ENCODE measurements at regions not wholly inside any gene's neighbourhood (a gene's known extent, or its start where the extent isn't known, plus 50 kb on each side); places are given as distances from the start of the nearest gene placed in this dataset.

DNA sequence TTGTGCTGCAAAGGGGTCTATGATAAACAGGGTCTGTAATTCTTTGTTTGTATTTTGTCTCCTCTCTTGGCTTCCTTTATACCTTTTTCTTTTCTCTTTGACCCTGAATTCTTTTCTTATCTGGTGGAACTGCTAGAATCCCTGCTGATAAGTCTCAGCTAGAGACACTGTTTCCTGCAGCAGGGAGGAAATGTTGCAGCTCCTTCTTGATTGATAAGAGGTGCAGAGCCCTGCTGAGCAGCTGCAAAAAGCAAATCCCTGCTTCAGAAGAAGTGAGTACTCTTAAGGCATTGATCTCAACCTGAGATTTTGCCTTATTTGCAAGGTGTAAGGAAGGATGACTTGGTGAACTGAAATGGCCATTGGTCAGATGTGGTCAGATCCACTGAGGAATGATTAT is 167.8 kb downstream of the NUP35 start:
- H3K4me1 ChIP-seq (ENCODE audit: insufficient read depth, poor library complexity, severe bottlenecking), result peaks cover 8% of the 10 kb centered on the region
- TF ChIP-seq, protein P1, sequence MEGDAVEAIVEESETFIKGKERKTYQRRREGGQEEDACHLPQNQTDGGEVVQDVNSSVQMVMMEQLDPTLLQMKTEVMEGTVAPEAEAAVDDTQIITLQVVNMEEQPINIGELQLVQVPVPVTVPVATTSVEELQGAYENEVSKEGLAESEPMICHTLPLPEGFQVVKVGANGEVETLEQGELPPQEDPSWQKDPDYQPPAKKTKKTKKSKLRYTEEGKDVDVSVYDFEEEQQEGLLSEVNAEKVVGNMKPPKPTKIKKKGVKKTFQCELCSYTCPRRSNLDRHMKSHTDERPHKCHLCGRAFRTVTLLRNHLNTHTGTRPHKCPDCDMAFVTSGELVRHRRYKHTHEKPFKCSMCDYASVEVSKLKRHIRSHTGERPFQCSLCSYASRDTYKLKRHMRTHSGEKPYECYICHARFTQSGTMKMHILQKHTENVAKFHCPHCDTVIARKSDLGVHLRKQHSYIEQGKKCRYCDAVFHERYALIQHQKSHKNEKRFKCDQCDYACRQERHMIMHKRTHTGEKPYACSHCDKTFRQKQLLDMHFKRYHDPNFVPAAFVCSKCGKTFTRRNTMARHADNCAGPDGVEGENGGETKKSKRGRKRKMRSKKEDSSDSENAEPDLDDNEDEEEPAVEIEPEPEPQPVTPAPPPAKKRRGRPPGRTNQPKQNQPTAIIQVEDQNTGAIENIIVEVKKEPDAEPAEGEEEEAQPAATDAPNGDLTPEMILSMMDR (IDR thresholded peaks at IDR 0.05; ENCODE audit: poor library complexity, severe bottlenecking), result no peak

DNA sequence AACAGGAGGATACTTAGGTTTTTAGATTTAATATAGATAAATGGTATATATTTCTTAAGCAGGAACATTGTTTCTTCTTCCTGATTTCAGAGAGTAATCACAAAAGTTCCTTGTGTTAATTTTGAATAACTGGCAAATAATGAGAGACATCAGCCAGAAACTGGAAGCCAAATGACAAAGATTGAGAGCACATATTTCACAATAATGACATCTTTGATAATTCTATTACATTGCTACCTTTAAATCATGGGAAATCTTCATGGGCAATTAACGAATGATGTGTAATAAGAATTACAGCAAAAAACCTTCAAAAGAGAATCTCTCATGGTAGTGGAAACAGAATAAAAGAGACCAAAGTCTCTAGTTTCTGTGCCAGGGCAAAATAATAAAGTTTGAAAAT is 215.1 kb downstream of the NUP35 start:
- no peak overlapping the region for H3K27ac ChIP-seq (ENCODE audit: poor library complexity, severe bottlenecking)
- ATAC-seq (ENCODE audit: low read depth), result no peak
- peaks cover 2% of the 10 kb centered on the region for H3K9me3 ChIP-seq (ENCODE audit: severe bottlenecking)
- TF ChIP-seq, protein P1 (IDR thresholded peaks at IDR 0.05; ENCODE audit: poor library complexity, severe bottlenecking), result no peak
- no peak for DNase-seq (ENCODE audit: low spot score)
- H3K36me3 ChIP-seq (ENCODE audit: low read depth), result no peaks in the 10 kb centered on the region
- H3K4me1 ChIP-seq (ENCODE audit: insufficient read depth, poor library complexity, severe bottlenecking), result no peaks in the 10 kb centered on the region
- H3K27me3 ChIP-seq (ENCODE audit: insufficient read depth, poor library complexity, severe bottlenecking), result no peaks in the 10 kb centered on the region
- H3K4me3 ChIP-seq (ENCODE audit: severe bottlenecking), result no peak overlapping the region

More for the DNA sequence above, 167.8 kb downstream of the NUP35 start:
- DNase-seq (ENCODE audit: low spot score) (no peak), ATAC-seq (ENCODE audit: low read depth) (no peak)
- H3K27ac ChIP-seq (ENCODE audit: poor library complexity, severe bottlenecking), result no peak overlapping the region
- no peaks in the 10 kb centered on the region for H3K27me3 ChIP-seq (ENCODE audit: insufficient read depth, poor library complexity, severe bottlenecking)
- no peaks in the 10 kb centered on the region for H3K36me3 ChIP-seq (ENCODE audit: low read depth)
- H3K4me3 ChIP-seq (ENCODE audit: severe bottlenecking), result no peak overlapping the region
- H3K9me3 ChIP-seq (ENCODE audit: severe bottlenecking), result no peaks in the 10 kb centered on the region

DNA sequence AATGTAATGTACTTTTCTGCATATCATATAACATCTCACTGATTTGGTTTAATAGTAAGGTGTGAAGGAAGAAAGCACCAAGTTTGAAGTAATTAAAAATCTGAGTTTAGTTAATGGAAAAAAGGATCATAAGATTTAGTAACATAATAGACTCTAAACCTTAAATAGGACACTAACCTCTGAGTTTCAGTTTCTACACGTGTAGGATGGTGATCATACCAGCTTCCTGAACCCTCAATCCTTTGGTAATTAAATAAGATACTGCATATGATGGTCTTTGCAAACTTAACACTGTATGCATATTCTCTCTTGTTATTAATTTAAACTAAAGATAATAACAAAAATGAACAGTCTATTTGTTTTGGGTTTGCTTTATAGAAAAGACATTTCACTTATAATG is 216.8 kb downstream of the NUP35 start:
- Histone ChIP-seq H3K4me1 (ENCODE audit: insufficient read depth, poor library complexity, severe bottlenecking) (no peaks in the 10 kb centered on the region), H3K27me3 (ENCODE audit: insufficient read depth, poor library complexity, severe bottlenecking) (no peaks in the 10 kb centered on the region), H3K9me3 (ENCODE audit: severe bottlenecking) (peaks cover 2% of the 10 kb centered on the region), H3K27ac (ENCODE audit: poor library complexity, severe bottlenecking) (no peak overlapping the region), H3K4me3 (ENCODE audit: severe bottlenecking) (no peak overlapping the region), H3K36me3 (ENCODE audit: low read depth) (no peaks in the 10 kb centered on the region)
- ATAC-seq (ENCODE audit: low read depth) (no peak), DNase-seq (ENCODE audit: low spot score) (no peak)
- TF ChIP-seq, protein P1 (IDR thresholded peaks at IDR 0.05; ENCODE audit: poor library complexity, severe bottlenecking), result no peak

DNA sequence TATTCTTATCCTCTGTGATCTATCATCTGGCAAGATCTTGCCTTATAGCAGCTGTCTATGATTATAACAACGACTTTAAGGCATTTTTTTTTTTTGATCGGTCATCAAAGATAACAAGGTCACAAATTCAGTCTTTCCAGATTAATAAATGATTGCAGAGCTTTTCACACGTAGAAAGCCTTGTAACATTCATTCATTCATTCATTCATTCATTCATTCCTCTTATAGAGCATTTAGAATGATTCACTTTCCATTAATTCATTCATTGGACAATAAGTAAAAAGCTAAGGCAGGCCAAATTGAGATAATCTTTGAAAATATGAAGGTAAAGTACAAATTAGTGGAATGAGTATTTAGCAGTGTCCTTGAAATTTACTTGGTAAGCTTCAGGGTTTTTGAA is 223.7 kb downstream of the NUP35 start:
- H3K9me3 ChIP-seq (ENCODE audit: severe bottlenecking), result no peaks in the 10 kb centered on the region
- no peaks in the 10 kb centered on the region for H3K4me1 ChIP-seq (ENCODE audit: insufficient read depth, poor library complexity, severe bottlenecking)
- ATAC-seq (ENCODE audit: low read depth), result no peak
- TF ChIP-seq, protein P1 (IDR thresholded peaks at IDR 0.05; ENCODE audit: poor library complexity, severe bottlenecking), result no peak
- H3K4me3 ChIP-seq (ENCODE audit: severe bottlenecking), result no peak overlapping the region
- no peak overlapping the region for H3K27ac ChIP-seq (ENCODE audit: poor library complexity, severe bottlenecking)
- H3K36me3 ChIP-seq (ENCODE audit: low read depth), result no peaks in the 10 kb centered on the region
- DNase-seq (ENCODE audit: low spot score), result no peak
- no peaks in the 10 kb centered on the region for H3K27me3 ChIP-seq (ENCODE audit: insufficient read depth, poor library complexity, severe bottlenecking)

DNA sequence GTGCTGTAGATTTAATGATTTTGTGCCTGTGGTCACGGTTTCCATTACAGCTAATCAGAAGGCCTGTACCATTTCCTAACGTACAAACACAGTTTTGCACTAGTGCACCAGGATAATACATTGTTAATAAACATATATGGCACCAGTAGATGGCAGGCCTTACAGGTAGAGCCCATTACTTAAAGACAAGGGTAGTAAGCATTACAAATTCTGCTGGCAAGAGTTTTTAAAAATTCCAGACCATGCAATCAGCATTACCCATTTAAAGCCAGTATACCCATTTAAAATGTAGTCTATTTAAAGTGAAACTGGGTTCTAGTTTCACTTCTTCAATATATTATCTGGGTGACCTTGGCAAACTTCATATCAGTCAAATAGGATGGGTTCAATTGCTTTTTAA is 224.2 kb downstream of the NUP35 start:
- no peak overlapping the region for H3K4me3 ChIP-seq (ENCODE audit: severe bottlenecking)
- H3K27ac ChIP-seq (ENCODE audit: poor library complexity, severe bottlenecking), result no peak overlapping the region
- H3K36me3 ChIP-seq (ENCODE audit: low read depth), result no peaks in the 10 kb centered on the region
- DNase-seq (ENCODE audit: low spot score) (no peak), ATAC-seq (ENCODE audit: low read depth) (no peak)
- H3K4me1 ChIP-seq (ENCODE audit: insufficient read depth, poor library complexity, severe bottlenecking), result no peaks in the 10 kb centered on the region
- H3K9me3 ChIP-seq (ENCODE audit: severe bottlenecking), result no peaks in the 10 kb centered on the region
- TF ChIP-seq, protein P1 (IDR thresholded peaks at IDR 0.05; ENCODE audit: poor library complexity, severe bottlenecking), result no peak
- H3K27me3 ChIP-seq (ENCODE audit: insufficient read depth, poor library complexity, severe bottlenecking), result no peaks in the 10 kb centered on the region
